ENCODE measurements at regions not wholly inside any gene's neighbourhood (a gene's known extent, or its start where the extent isn't known, plus 50 kb on each side); places are given as distances from the start of the nearest gene placed in this dataset.

DNA sequence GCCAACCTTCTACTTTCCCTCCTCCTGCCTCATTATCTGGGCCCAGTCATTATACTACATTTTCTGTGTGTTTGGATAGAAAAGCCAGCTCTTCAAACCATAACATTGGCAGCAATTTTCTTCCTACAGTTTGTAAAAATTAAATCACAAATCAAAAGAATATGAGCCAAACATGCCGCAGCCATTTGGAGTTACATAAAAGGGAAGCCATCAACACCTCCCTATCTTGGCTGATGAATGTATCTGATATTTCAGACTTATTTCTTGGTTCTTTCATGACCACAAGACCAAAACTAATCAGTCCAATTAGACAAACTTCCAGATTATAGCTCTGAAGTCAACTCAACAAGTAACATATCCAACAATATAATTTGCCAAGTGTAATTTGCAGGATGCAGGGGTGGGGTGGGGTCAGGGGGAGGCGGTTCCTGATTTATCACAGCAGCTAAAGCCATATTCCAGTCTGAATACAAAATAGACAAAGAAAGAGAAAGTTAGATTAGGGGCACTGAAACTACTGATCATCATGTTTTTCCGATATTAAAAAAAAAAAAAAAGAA, 89.4 kb upstream of the CNTLN start:
- H3K4ac ChIP-seq (replicated peaks; ENCODE audit: insufficient read length, low read depth, low read length) = no peak overlapping the region
- no peaks in the 10 kb centered on the region for H3K27me3 ChIP-seq (replicated peaks in 1 of 4; ENCODE audit: control insufficient read depth in 3 of 4, extremely low read depth in 1 of 4, insufficient read depth in 3 of 4, low read length in 3 of 4)
- H3K23me2 ChIP-seq (ENCODE audit: low read depth, low read length) = no peaks in the 10 kb centered on the region
- no peak overlapping the region for H3K18ac ChIP-seq (ENCODE audit: extremely low read depth, low read length)
- POLR2A ChIA-PET (ENCODE audit: partially characterized antibody) = no interaction called here
- no peak overlapping the region for H3K27ac ChIP-seq (ENCODE audit: low read depth, low read length)
- no peaks in the 10 kb centered on the region for H3K4me1 ChIP-seq (replicated peaks in 1 of 4; ENCODE audit: control insufficient read depth in 3 of 4, insufficient read depth in 4 of 4, low read length in 3 of 4)
- H2AFZ ChIP-seq (ENCODE audit: low read length) = no peak overlapping the region
- H4K8ac ChIP-seq (ENCODE audit: extremely low read depth, insufficient read depth, low read length) = no peak overlapping the region
- 96% methylated on average over 2 of the region's 3 CpGs; no CpG with 5 or more reads in 1 of the 2 experiments for WGBS, 2 experiments (ENCODE audit: extremely low coverage in 1 of 2, insufficient coverage in 1 of 2, insufficient read length in 1 of 2, insufficient replicate concordance in 2 of 2, low coverage in 1 of 2, low lambda C conversion rate in 2 of 2, missing lambda C conversion rate in 1 of 2)
- H2AK5ac ChIP-seq (ENCODE audit: low read depth, low read length) = no peak overlapping the region
- H2BK15ac ChIP-seq (ENCODE audit: low read length) = no peak overlapping the region
- H3K4me2 ChIP-seq (ENCODE audit: insufficient read depth in 1 of 2, low read depth in 2 of 2, low read length in 2 of 2) = no peak overlapping the region
- no peaks in the 10 kb centered on the region for H3K79me1 ChIP-seq (ENCODE audit: low read depth, low read length)
- no peak overlapping the region for H3K23ac ChIP-seq (ENCODE audit: insufficient read length)
- H3K9ac ChIP-seq (replicated peaks in 1 of 4; ENCODE audit: extremely low read depth in 1 of 4, low read depth in 3 of 4, low read length in 3 of 4) = no peak overlapping the region
- no peak overlapping the region for H2BK20ac ChIP-seq (ENCODE audit: low read length)
- no peak overlapping the region for H4K91ac ChIP-seq (replicated peaks; ENCODE audit: insufficient read length, low read length)
- H2BK120ac ChIP-seq (replicated peaks; ENCODE audit: low read depth, low read length) = no peak overlapping the region
- H3K14ac ChIP-seq (ENCODE audit: insufficient read length) = no peak overlapping the region
- H3K56ac ChIP-seq (replicated peaks; ENCODE audit: insufficient read length, low read depth, low read length) = no peak overlapping the region
- no peaks in the 10 kb centered on the region for H3K36me3 ChIP-seq (ENCODE audit: control insufficient read depth in 2 of 4, insufficient read depth in 4 of 4, low read length in 3 of 4)
- no peak overlapping the region for H3K4me3 ChIP-seq (ENCODE audit: extremely low read depth in 1 of 4, insufficient read depth in 2 of 4, low read depth in 3 of 4, low read length in 4 of 4)
- no peaks in the 10 kb centered on the region for H3K9me3 ChIP-seq (ENCODE audit: insufficient read depth in 2 of 2, low read depth in 1 of 2, low read length in 1 of 2)
- DNase-seq (ENCODE audit: low read depth in 1 of 2, low spot score in 2 of 2) (no peak), FAIRE-seq (no peak)
- H4K5ac ChIP-seq (ENCODE audit: insufficient read length, low read depth, low read length) = no peak overlapping the region
- H2BK5ac ChIP-seq (ENCODE audit: low read depth, low read length) = no peak overlapping the region
- H2BK12ac ChIP-seq (ENCODE audit: low read depth, low read length) = no peak overlapping the region
- no peaks in the 10 kb centered on the region for H4K20me1 ChIP-seq (replicated peaks in 1 of 2; ENCODE audit: control insufficient read depth in 1 of 2, insufficient read depth in 2 of 2, low read length in 2 of 2)
- CTCF ChIA-PET (ENCODE audit: partially characterized antibody) = no interaction called here
- H3K79me2 ChIP-seq (ENCODE audit: control insufficient read depth in 1 of 2, insufficient read depth in 2 of 2, low read length in 2 of 2) = no peaks in the 10 kb centered on the region
- TF ChIP-seq FOSL1 (IDR thresholded peaks at IDR 0.05; ENCODE audit: insufficient read depth, low read depth, low read length) = no peak
- TF ChIP-seq CTCF (IDR thresholded peaks at IDR 0.05; ENCODE audit: control extremely low read depth in 1 of 3, insufficient read depth in 1 of 3, low read depth in 1 of 3, low read length in 3 of 3) = no peak
- no peak for TF ChIP-seq BRCA1 (IDR thresholded peaks at IDR 0.05; ENCODE audit: low read depth, low read length)
- no peak for TF ChIP-seq SIN3A (conservative IDR thresholded peaks at IDR 0.05 in 1 of 2, IDR thresholded peaks at IDR 0.05 in 1 of 2; ENCODE audit: low read depth in 1 of 2, low read length in 2 of 2)
- no peak for TF ChIP-seq RFX5 (IDR thresholded peaks at IDR 0.05; ENCODE audit: borderline replicate concordance, low read depth, low read length)
- TF ChIP-seq KDM5A (IDR thresholded peaks at IDR 0.05; ENCODE audit: low read length) = no peak
- TF ChIP-seq JUND (IDR thresholded peaks at IDR 0.05; ENCODE audit: low read length) = no peak
- no peak for TF ChIP-seq GABPA (IDR thresholded peaks at IDR 0.05; ENCODE audit: borderline replicate concordance, insufficient read depth, low read length)
- TF ChIP-seq ZNF274 (IDR thresholded peaks at IDR 0.05; ENCODE audit: borderline replicate concordance, extremely low read depth, low read length) = no peak
- TF ChIP-seq RAD21 (IDR thresholded peaks at IDR 0.05 in 1 of 2, conservative IDR thresholded peaks at IDR 0.05 in 1 of 2; ENCODE audit: low read depth in 2 of 2, low read length in 2 of 2) = no peak
- TF ChIP-seq NRF1 (IDR thresholded peaks at IDR 0.05; ENCODE audit: low read depth, low read length) = no peak
- no peak for TF ChIP-seq ASH2L (IDR thresholded peaks at IDR 0.05; ENCODE audit: low read length)

Data from H1 (cell line).